PC-3 (cell line): ENCODE measurements at regions not wholly inside any gene's neighbourhood (a gene's known extent, or its start where the extent isn't known, plus 50 kb on each side); places are given as distances from the start of the nearest gene placed in this dataset.
"Not testable (repeated sequence)": the region's sequence is repeated elsewhere in the genome, so short reads cannot be mapped to it uniquely, and the experiment has no call there.

Experiments used
- ATAC-seq: fragments of 200-7000 bp; cut with Tn5 transposase; 2 replicates; pipeline ENCODE4 v1.9.1; 2020; ENCODE audit warnings: mild to moderate bottlenecking, moderate library complexity
- BruUV-seq: library from RNA; stranded (reverse); fragments of 400-500 nt; replicated peaks from 2 replicates; lab custom pipeline; 2021; lab: Mats Ljungman, UMichigan
- CTCF ChIA-PET: fragments of 300-600 bp; sonication (Branson Sonifier 250); formaldehyde crosslinking; loops from one replicate; lab custom pipeline; 2022; ENCODE audit warnings: antibody characterized with exemption; lab: Charles Lee
- POLR2A ChIA-PET: fragments of 300-600 bp; sonication (Branson Sonifier 250); formaldehyde crosslinking; loops from one replicate; lab custom pipeline; 2022; ENCODE audit warnings: antibody characterized with exemption; ENCODE audit not compliant: unreplicated experiment; lab: Charles Lee
- DNase-seq: peaks from one replicate; pipeline ENCODE4 v3.0.0-alpha.2; 2015
- H2AFZ ChIP-seq: fragments of 300-600 bp; sonication (generic); 2 replicates; pipeline ENCODE4 v1.6.0; 2016; ENCODE audit warnings: antibody characterized with exemption, low read length
- H3F3A ChIP-seq: fragments of 300-600 bp; sonication (generic); one replicate; pipeline ENCODE4 v1.6.0; 2017; ENCODE audit warnings: antibody characterized with exemption, low read length, control low read depth, mild to moderate bottlenecking; ENCODE audit not compliant: unreplicated experiment
- H3K27ac ChIP-seq: fragments of 300-600 bp; sonication (generic); 2 replicates; pipeline ENCODE4 v1.5.1; 2016; ENCODE audit warnings: mild to moderate bottlenecking, low read length
- H3K27me3 ChIP-seq: fragments of 300-600 bp; sonication (generic); 2 replicates; pipeline ENCODE4 v1.6.1; 2016; ENCODE audit warnings: low read length, mixed read lengths
- H3K36me3 ChIP-seq: fragments of 300-600 bp; sonication (generic); 2 replicates; pipeline ENCODE4 v1.6.1; 2016; ENCODE audit warnings: low read depth, mixed run types, low read length, mixed read lengths
- H3K4me1 ChIP-seq: fragments of 300-600 bp; sonication (generic); 2 replicates; pipeline ENCODE4 v1.5.1; 2016; ENCODE audit warnings: low read length; ENCODE audit not compliant: insufficient read depth
- H3K4me2 ChIP-seq: fragments of 300-600 bp; sonication (generic); 2 replicates; pipeline ENCODE4 v1.6.0; 2016; ENCODE audit warnings: low read length
- H3K4me3 ChIP-seq: fragments of 300-600 bp; sonication (generic); 2 replicates; pipeline ENCODE4 v1.5.1; 2016; ENCODE audit warnings: mild to moderate bottlenecking, low read length, mixed read lengths
- H3K79me2 ChIP-seq: fragments of 300-600 bp; sonication (generic); 2 replicates; pipeline ENCODE4 v1.6.1; 2017; ENCODE audit warnings: low read length, mixed read lengths
- H3K9ac ChIP-seq: fragments of 300-600 bp; sonication (generic); 2 replicates; pipeline ENCODE4 v1.6.0; 2016; ENCODE audit warnings: mild to moderate bottlenecking, low read length
- H3K9me2 ChIP-seq: fragments of 300-600 bp; sonication (generic); replicated peaks from 2 replicates; pipeline ENCODE4 v1.6.1; 2016; ENCODE audit warnings: mixed run types, low read length, mixed read lengths
- H3K9me3 ChIP-seq: fragments of 300-600 bp; sonication (generic); 2 replicates; pipeline ENCODE4 v1.6.1; 2016; ENCODE audit warnings: low read length, mixed read lengths
- H4K20me1 ChIP-seq: fragments of 300-600 bp; sonication (generic); 2 replicates; pipeline ENCODE4 v1.6.1; 2016; ENCODE audit warnings: low read length, mixed read lengths
- CTCF ChIP-seq: fragments of 300-600 bp; sonication (generic); conservative IDR thresholded peaks from 2 replicates; pipeline ENCODE4 v1.5.1; 2017; ENCODE audit warnings: antibody characterized with exemption, low read depth, mild to moderate bottlenecking, low read length
- EZH2 ChIP-seq: fragments of 300-600 bp; sonication (generic); IDR thresholded peaks from one replicate; pipeline ENCODE4 v1.6.1; 2017; ENCODE audit warnings: antibody characterized with exemption, mild to moderate bottlenecking, low read length; ENCODE audit not compliant: unreplicated experiment
- EZH2phosphoT487 ChIP-seq: fragments of 300-600 bp; sonication (generic); IDR thresholded peaks from 2 replicates; pipeline ENCODE4 v1.6.1; 2018; ENCODE audit warnings: mild to moderate bottlenecking, antibody characterized with exemption, low read length, borderline replicate concordance
- intact Hi-C: fragments of 100-400 bp; cut with micrococcal nuclease; formaldehyde crosslinking; loops from 2 replicates; pipeline ENCODE4 v1.9.0; 2023

- no peak overlapping the region for H2AFZ ChIP-seq
- CTCF ChIA-PET: no interaction called here
- POLR2A ChIA-PET: no interaction called here
- no peak overlapping the region for H3K4me2 ChIP-seq
- no TSS peak for BruUV-seq
- no peak for TF ChIP-seq EZH2
- TF ChIP-seq EZH2phosphoT487: no peak
- H3K79me2 ChIP-seq: no peaks in the 10 kb centered on the region
- no peaks in the 10 kb centered on the region for H3K9me2 ChIP-seq
- H3K36me3 ChIP-seq: no peaks in the 10 kb centered on the region
- no peak overlapping the region for H3K4me3 ChIP-seq
- DNase-seq (no peak), ATAC-seq (no peak)
- H3K27me3 ChIP-seq: no peaks in the 10 kb centered on the region
- no peaks in the 10 kb centered on the region for H3K4me1 ChIP-seq
- H3K9me3 ChIP-seq: no peaks in the 10 kb centered on the region
- no peaks in the 10 kb centered on the region for H3F3A ChIP-seq
- intact Hi-C loops: no loop called here
- no peaks in the 10 kb centered on the region for H4K20me1 ChIP-seq
- no peak overlapping the region for H3K27ac ChIP-seq
- no peak overlapping the region for H3K9ac ChIP-seq
Measured at GRCh38 chr1:83123019-83123418, 875.9 kb downstream of the TTLL7 start.

- H3K4me3 ChIP-seq: no peak overlapping the region
- no peaks in the 10 kb centered on the region for H3K9me2 ChIP-seq
- no peak for DNase-seq
- peaks cover 5% of the 10 kb centered on the region for H3K4me1 ChIP-seq
- ChIA-PET CTCF (no interaction called here), POLR2A (no interaction called here)
- no peak overlapping the region for H3K9ac ChIP-seq
- H3K27ac ChIP-seq: no peak overlapping the region
- H3K27me3 ChIP-seq: no peaks in the 10 kb centered on the region
- H4K20me1 ChIP-seq: no peaks in the 10 kb centered on the region
- BruUV-seq: no TSS peak
- no peaks in the 10 kb centered on the region for H3K9me3 ChIP-seq
- H3F3A ChIP-seq: no peaks in the 10 kb centered on the region
- TF ChIP-seq EZH2phosphoT487: no peak
- TF ChIP-seq EZH2: no peak
- no peak for TF ChIP-seq CTCF
- no peak for ATAC-seq
- intact Hi-C loops: no loop called here
- no peaks in the 10 kb centered on the region for H3K79me2 ChIP-seq
- H3K36me3 ChIP-seq: no peaks in the 10 kb centered on the region
- no peak overlapping the region for H3K4me2 ChIP-seq
- no peak overlapping the region for H2AFZ ChIP-seq
Measured at GRCh38 chr1:83118472-83118871, 880.5 kb downstream of the TTLL7 start.

GRCh38 chr1:83117030-83117429 is 881.9 kb downstream of the TTLL7 start:
- H3K4me3 ChIP-seq, intact Hi-C loops, H3F3A ChIP-seq, H3K27me3 ChIP-seq, CTCF ChIA-PET, H3K4me2 ChIP-seq, H3K9ac ChIP-seq, H3K9me3 ChIP-seq, H3K36me3 ChIP-seq, ATAC-seq, H3K79me2 ChIP-seq, H4K20me1 ChIP-seq, H3K9me2 ChIP-seq, H3K27ac ChIP-seq, POLR2A ChIA-PET, BruUV-seq, DNase-seq, H3K4me1 ChIP-seq, H2AFZ ChIP-seq: not testable (repeated sequence)

- CTCF ChIA-PET: no interaction called here
- H4K20me1 ChIP-seq: no peaks in the 10 kb centered on the region
- POLR2A ChIA-PET: no interaction called here
- no peaks in the 10 kb centered on the region for H3F3A ChIP-seq
- DNase-seq (no peak), ATAC-seq (no peak)
- intact Hi-C loops: no loop called here
- no peak overlapping the region for H3K9ac ChIP-seq
- H3K4me3 ChIP-seq: no peak overlapping the region
- no peak overlapping the region for H2AFZ ChIP-seq
- no peaks in the 10 kb centered on the region for H3K36me3 ChIP-seq
- no peaks in the 10 kb centered on the region for H3K79me2 ChIP-seq
- no peak for TF ChIP-seq CTCF
- no peak for TF ChIP-seq EZH2
- TF ChIP-seq EZH2phosphoT487: no peak
- H3K27ac ChIP-seq: no peak overlapping the region
- BruUV-seq: no TSS peak
- H3K9me2 ChIP-seq: no peaks in the 10 kb centered on the region
- no peaks in the 10 kb centered on the region for H3K9me3 ChIP-seq
- peaks cover 5% of the 10 kb centered on the region for H3K4me1 ChIP-seq
- no peaks in the 10 kb centered on the region for H3K27me3 ChIP-seq
- H3K4me2 ChIP-seq: no peak overlapping the region
Measured at GRCh38 chr1:83115785-83116184, 883.1 kb downstream of the TTLL7 start.
